GM12872 (cell line): ENCODE measurements at regions not wholly inside any gene's neighbourhood (a gene's known extent, or its start where the extent isn't known, plus 50 kb on each side); places are given as distances from the start of the nearest gene placed in this dataset.

Experiments used
- TF ChIP-seq, protein P1 (sequence below): IDR thresholded peaks from 3 replicates; pipeline ENCODE4 v1.5.1; 2011; ENCODE audit warnings: low read depth, mild to moderate bottlenecking, low read length, moderate library complexity; ENCODE audit not compliant: insufficient read depth

DNA sequence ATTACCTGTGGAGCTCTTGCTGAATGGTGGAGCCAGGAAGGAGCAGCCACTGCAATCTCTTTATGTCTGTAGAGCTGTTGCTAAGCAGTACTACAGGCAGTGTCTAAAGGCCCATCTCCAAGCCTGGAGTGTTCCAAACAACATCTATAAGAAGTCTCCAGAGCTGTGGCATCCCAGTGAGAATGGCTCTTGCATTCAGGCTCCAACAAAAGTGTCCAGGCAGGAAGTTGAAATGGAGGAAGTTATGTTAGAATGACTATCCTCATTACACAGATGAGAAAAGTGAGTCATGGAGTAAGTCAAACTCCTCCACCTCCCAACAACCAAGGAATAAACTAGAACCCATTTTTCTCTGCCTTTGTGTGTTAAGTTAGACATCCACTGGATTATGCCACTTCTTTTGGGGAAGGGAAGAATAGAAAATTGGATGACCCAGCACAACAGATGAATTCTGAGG is 288.5 kb upstream of the STXBP5 start:
- TF ChIP-seq, protein P1, sequence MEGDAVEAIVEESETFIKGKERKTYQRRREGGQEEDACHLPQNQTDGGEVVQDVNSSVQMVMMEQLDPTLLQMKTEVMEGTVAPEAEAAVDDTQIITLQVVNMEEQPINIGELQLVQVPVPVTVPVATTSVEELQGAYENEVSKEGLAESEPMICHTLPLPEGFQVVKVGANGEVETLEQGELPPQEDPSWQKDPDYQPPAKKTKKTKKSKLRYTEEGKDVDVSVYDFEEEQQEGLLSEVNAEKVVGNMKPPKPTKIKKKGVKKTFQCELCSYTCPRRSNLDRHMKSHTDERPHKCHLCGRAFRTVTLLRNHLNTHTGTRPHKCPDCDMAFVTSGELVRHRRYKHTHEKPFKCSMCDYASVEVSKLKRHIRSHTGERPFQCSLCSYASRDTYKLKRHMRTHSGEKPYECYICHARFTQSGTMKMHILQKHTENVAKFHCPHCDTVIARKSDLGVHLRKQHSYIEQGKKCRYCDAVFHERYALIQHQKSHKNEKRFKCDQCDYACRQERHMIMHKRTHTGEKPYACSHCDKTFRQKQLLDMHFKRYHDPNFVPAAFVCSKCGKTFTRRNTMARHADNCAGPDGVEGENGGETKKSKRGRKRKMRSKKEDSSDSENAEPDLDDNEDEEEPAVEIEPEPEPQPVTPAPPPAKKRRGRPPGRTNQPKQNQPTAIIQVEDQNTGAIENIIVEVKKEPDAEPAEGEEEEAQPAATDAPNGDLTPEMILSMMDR: no peak

DNA sequence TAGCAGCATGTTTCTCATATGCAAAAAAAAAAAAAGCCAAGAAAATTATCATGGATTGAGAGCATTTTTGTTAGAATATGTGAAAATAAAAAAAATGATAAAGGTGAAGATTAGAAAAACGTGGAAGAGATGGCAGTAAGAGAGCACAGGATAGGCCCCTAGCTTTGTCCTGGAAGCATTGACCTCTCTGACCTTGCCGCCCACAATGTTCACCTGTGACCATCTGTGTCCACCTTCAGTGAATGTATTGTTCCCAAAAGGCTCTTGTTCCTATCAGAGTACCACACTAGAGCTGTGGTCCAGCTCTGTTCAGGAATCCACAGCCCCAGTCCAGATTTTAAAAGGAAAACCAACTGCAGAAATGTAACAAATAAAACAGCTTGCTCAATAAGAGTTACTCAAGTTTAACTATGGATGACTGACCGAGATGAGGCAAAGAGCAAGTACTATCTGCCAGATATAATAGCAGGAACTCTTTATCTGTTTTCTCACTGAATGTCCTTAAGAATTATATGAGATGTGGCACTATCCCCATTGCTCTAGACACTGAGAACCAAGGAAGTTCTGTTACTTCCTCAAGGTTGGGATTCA is 287.7 kb upstream of the STXBP5 start:
- TF ChIP-seq, protein P1: no peak

DNA sequence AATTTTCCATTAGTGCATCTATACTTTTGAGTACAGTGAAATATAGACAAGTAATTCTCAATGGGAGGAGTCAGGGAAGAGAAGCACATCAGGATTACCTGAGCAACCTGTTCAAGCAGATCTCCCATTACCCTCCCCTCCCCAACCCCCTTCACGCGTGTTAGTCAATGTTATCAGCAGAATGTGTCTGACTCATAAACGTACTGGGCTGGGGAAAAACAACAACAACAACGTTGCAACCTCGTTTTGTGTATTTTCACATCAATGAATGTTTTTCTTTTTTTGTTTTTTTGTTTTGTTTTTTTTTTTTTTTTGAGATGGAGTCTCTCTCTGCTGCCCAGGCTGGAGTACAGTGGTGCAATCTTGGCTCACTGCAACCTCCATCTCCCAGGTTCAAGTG is 287.0 kb upstream of the STXBP5 start:
- TF ChIP-seq, protein P1: no peak

DNA sequence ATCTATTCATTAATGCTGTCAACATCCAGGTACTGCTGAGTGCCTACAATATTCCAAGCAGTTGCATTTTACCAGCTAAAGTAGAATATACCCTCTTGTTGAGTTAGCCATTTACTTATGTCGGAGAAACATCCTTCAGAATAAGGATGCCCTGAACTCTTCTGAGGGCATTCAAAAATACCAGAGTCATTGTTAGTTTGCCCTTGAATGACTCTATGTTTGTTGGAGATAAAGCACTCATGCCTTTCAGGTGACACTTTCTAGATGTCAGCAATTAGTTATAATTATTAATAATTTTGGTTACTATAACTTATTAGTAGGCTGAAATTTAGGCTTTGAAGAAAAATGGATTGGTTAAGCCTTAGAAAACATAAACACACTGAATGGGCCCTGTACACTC is 286.2 kb upstream of the STXBP5 start:
- TF ChIP-seq, protein P1: no peak

DNA sequence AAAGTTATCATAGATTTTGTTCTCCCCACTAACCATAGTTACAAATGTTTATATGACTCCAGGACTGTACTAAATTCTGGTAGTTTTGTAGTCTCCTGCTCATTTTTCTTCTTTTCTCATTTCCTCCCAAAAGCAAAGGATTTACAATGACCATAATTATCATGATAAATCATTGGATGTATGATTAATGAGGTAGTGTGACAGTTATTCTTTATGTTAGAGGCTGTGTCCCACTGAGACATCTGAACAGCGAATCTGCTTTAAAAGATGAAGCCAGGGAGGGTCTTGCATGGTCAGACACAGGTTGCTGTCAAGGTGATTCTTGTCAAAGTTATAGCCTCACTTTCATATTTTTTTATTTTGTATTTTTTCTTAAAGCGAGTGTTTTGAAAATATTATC is 285.2 kb upstream of the STXBP5 start:
- TF ChIP-seq, protein P1: no peak

DNA sequence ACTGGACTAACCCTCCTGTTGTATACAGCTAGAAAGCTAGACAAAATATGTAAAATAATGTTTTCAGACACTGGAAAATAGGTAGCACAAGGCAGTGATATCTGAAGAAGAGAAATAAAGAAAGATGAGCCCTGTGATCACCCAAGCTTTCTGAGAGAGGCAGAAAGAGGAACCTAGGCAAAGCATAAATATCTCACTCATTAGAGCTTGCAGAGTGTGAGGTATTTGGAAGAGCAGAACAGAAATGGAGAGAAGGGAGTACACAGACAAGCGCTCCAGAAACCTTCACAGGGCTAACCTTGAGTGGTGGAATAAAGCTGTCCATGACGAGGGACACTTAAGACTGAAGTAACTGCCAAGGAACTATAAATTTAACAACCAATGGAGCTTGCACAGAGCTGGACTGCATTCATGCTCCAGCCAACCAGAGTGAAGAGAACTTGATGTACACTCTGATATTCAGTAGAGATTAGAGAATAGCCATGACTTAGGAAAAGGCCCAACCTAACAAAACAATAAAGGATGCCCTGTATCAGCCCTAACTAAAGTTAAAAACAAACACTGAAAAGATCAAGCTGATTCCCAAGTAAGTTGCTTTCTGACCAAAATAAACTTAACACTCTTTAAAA is 280.9 kb upstream of the STXBP5 start:
- TF ChIP-seq, protein P1: no peak

DNA sequence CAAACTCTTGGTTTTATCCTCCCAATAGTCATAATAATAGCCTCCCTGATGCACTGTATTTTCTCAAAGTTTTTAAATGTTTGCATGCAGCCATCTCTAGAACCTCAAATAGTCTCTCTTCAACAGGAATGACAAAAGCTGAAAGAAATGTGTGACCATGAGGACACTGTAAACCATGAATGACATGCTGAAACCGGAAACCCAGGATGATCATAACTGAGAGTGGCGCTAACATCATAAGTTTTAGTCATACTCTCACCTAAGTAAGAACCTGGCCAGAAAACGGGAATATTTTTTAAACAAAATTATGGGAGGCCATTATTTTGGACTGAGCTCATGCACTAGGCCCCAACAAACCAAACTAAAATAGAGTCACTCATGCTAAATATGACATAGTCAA is 278.4 kb upstream of the STXBP5 start:
- TF ChIP-seq, protein P1: no peak
